HepG2 (cell line): ENCODE measurements at regions not wholly inside any gene's neighbourhood (a gene's known extent, or its start where the extent isn't known, plus 50 kb on each side); places are given as distances from the start of the nearest gene placed in this dataset.

Experiments used
- ATAC-seq: fragments of 200-7000 bp; cut with Tn5 transposase; 3 replicates; pipeline ENCODE4 v1.9.1; 2020; ENCODE audit warnings: mild to moderate bottlenecking, moderate library complexity
- BruUV-seq: library from RNA; stranded (reverse); fragments of 400-500 nt; replicated peaks from 2 replicates; lab custom pipeline; 2021; lab: Mats Ljungman, UMichigan
- CTCF ChIA-PET: fragments of 300-600 bp; formaldehyde crosslinking; extraction: SDS; loops from one replicate; lab custom pipeline; 2021; ENCODE audit warnings: low total read pairs, inconsistent platforms, low intra/inter-chr PET ratio; lab: Yijun Ruan, JAX
- POLR2A ChIA-PET: fragments of 350-600 bp; sonication (Branson Sonifier 250); formaldehyde crosslinking; loops from one replicate; lab custom pipeline; 2020; ENCODE audit warnings: antibody characterized with exemption, inconsistent platforms; lab: Yijun Ruan, JAX
- DNase-seq: peaks from one replicate; pipeline ENCODE4 v3.0.0-alpha.2; 2015; ENCODE audit warnings: low spot score
- FAIRE-seq: peaks from 3 replicates; lab custom pipeline; 2011; peaks lifted over from hg19 to GRCh38; lab: Jason Lieb, UNC
- H2AFZ ChIP-seq: one replicate; pipeline ENCODE4 v1.6.1; 2011; ENCODE audit warnings: low read length, inconsistent platforms
- H3K27ac ChIP-seq: fragments of 300-600 bp; 3 replicates; pipeline ENCODE4 v1.8.0; 2011; ENCODE audit warnings: mixed run types, mild to moderate bottlenecking, mixed read lengths, low read length, inconsistent platforms; ENCODE audit not compliant: insufficient read depth; ENCODE audit errors: extremely low read length
- H3K27me3 ChIP-seq, 2 experiments: fragments of 200-600 bp in 1 of 2; 2 replicates in 1 of 2; 3 replicates in 1 of 2; pipeline versions ENCODE4 v1.6.0 to v1.8.0; 2011; ENCODE audit warnings: low read length in 2 of 2, mild to moderate bottlenecking in 2 of 2, moderate library complexity in 2 of 2, inconsistent platforms in 1 of 2; ENCODE audit not compliant: insufficient read depth in 2 of 2, control insufficient read depth in 1 of 2
- H3K36me3 ChIP-seq, 2 experiments: fragments of 200-600 bp in 1 of 2; replicated peaks in 1 of 2; 2 replicates in 1 of 2; 3 replicates in 1 of 2; pipeline versions ENCODE4 v1.5.1 to v1.8.0; 2011; ENCODE audit warnings: low read length in 2 of 2, inconsistent platforms in 1 of 2; ENCODE audit not compliant: insufficient read depth in 2 of 2, control insufficient read depth in 1 of 2
- H3K4me1 ChIP-seq: 2 replicates; pipeline ENCODE4 v1.5.1; 2012; ENCODE audit warnings: low read length, inconsistent platforms; ENCODE audit not compliant: insufficient read depth
- H3K4me2 ChIP-seq: 2 replicates; pipeline ENCODE4 v1.6.0; 2011; ENCODE audit warnings: low read depth, low read length, inconsistent platforms
- H3K4me3 ChIP-seq, 3 experiments: fragments of 200-600 bp in 1 of 3; sonication (generic), shearing (Covaris generic) in 1 of 3; replicated peaks in 1 of 3; 2 replicates each; pipeline ENCODE4 v1.5.1; 2011 to 2016; ENCODE audit warnings: low read length in 3 of 3, inconsistent platforms in 2 of 3, low read depth in 2 of 3, mild to moderate bottlenecking in 2 of 3, control low read depth in 1 of 3, mixed read lengths in 1 of 3; ENCODE audit not compliant: insufficient read depth in 1 of 3
- H3K79me2 ChIP-seq: one replicate; pipeline ENCODE4 v1.6.1; 2011; ENCODE audit warnings: low read length, inconsistent platforms; ENCODE audit not compliant: insufficient read depth
- H3K9ac ChIP-seq: 2 replicates; pipeline ENCODE4 v1.6.0; 2011; ENCODE audit warnings: mild to moderate bottlenecking, low read depth, low read length, inconsistent platforms; ENCODE audit not compliant: insufficient read depth
- H3K9me3 ChIP-seq: 2 replicates; pipeline ENCODE4 v1.5.1; 2012; ENCODE audit warnings: mild to moderate bottlenecking, low read length
- H4K20me1 ChIP-seq: 2 replicates; pipeline ENCODE4 v1.6.0; 2011; ENCODE audit warnings: inconsistent platforms, mild to moderate bottlenecking, low read length, moderate library complexity; ENCODE audit not compliant: insufficient read depth
- ATAD3A ChIP-seq: sonication (generic); formaldehyde crosslinking; IDR thresholded peaks from 2 replicates; pipeline ENCODE4 v1.4.0; 2020; ENCODE audit warnings: missing genetic modification reagents
- CEBPB ChIP-seq: IDR thresholded peaks from 2 replicates; pipeline ENCODE4 v1.6.1; 2011; ENCODE audit warnings: low read depth, low read length, improper control_type of control experiment, borderline replicate concordance
- FOSL2 ChIP-seq: sonication (generic); formaldehyde crosslinking; IDR thresholded peaks from 2 replicates; pipeline ENCODE4 v1.4.0; 2020; ENCODE audit warnings: missing genetic modification reagents
- ZNF652 ChIP-seq: IDR thresholded peaks from 2 replicates; pipeline ENCODE4 v1.6.1; 2016; ENCODE audit warnings: low read depth, borderline replicate concordance
- WGBS: methylation state at CpG from one replicate; pipeline ENCODE4 v1.1.6; 2017; ENCODE audit warnings: low lambda C conversion rate; 5-methylcytosine and 5-hydroxymethylcytosine counted together
- in situ Hi-C: cut with HindIII; loops from 2 replicates; pipeline ENCODE4 v1.10.0; 2017; ENCODE audit warnings: low pct_unique_long_range_greater_than_20kb; ENCODE audit not compliant: extremely low pct_ligation_motif_present
- intact Hi-C: fragments of 100-400 bp; cut with micrococcal nuclease; formaldehyde crosslinking; loops from one replicate; pipeline ENCODE4 v1.10.0; 2022; ENCODE audit not compliant: unreplicated experiment
- TF ChIP-seq, protein P1 (sequence below): sonication (generic); formaldehyde crosslinking; IDR thresholded peaks from 2 replicates; pipeline ENCODE4 v1.4.0; 2020; ENCODE audit warnings: missing genetic modification reagents
- TF ChIP-seq, protein P2 (sequence below): sonication (generic); formaldehyde crosslinking; IDR thresholded peaks from 2 replicates; pipeline ENCODE4 v1.5.0; 2020; ENCODE audit warnings: mild to moderate bottlenecking, missing genetic modification reagents
- TF ChIP-seq, protein P3 (sequence below): sonication (generic); formaldehyde crosslinking; IDR thresholded peaks from 2 replicates; pipeline ENCODE4 v1.4.0; 2020; ENCODE audit warnings: missing genetic modification reagents, borderline replicate concordance

DNA sequence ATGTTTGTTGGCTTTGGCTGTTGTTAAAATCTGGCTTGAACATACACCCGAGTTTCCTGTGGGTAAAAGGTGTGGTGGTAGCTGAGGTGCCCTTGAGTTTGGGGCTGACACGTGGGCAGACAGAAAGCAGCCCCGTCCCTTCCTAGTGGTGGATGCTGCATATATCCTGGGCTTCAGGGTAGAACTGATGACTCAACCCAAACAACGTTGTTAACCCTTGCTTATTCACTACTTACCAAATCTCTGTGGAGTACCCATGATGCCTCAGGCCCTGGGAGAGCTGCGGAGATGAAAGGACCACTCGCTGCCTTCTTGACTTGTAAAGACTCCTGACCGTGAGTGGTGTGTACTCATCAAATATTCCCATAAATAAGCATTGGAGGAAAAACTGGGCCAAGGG is 245.1 kb downstream of the RAB11FIP2 start:
- DNase-seq = no peak
- Histone ChIP-seq H3K4me2 (no peak overlapping the region), H4K20me1 (no peaks in the 10 kb centered on the region), H3K9me3 (no peaks in the 10 kb centered on the region)
- TF ChIP-seq ZNF652 (CRISPR knock-in tag) = peak; percentile 73; the same call in 1 of the 2 replicates
- TF ChIP-seq, protein P1, sequence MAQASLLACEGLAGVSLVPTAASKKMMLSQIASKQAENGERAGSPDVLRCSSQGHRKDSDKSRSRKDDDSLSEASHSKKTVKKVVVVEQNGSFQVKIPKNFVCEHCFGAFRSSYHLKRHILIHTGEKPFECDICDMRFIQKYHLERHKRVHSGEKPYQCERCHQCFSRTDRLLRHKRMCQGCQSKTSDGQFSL (CRISPR knock-in tag) = no peak
- TF ChIP-seq, protein P2, sequence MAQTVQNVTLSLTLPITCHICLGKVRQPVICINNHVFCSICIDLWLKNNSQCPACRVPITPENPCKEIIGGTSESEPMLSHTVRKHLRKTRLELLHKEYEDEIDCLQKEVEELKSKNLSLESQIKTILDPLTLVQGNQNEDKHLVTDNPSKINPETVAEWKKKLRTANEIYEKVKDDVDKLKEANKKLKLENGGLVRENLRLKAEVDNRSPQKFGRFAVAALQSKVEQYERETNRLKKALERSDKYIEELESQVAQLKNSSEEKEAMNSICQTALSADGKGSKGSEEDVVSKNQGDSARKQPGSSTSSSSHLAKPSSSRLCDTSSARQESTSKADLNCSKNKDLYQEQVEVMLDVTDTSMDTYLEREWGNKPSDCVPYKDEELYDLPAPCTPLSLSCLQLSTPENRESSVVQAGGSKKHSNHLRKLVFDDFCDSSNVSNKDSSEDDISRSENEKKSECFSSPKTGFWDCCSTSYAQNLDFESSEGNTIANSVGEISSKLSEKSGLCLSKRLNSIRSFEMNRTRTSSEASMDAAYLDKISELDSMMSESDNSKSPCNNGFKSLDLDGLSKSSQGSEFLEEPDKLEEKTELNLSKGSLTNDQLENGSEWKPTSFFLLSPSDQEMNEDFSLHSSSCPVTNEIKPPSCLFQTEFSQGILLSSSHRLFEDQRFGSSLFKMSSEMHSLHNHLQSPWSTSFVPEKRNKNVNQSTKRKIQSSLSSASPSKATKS (CRISPR knock-in tag) = no peak
- TF ChIP-seq FOSL2 (CRISPR knock-in tag) = peak; percentile 52
- TF ChIP-seq, all 625 proteins: peak for 2
- Histone ChIP-seq H3K27me3 (peaks cover 0 to 14% of the 10 kb centered on the region in 2 experiments; a peak in 2 of 5 replicates), H3K27ac (no peak overlapping the region), H3K79me2 (no peaks in the 10 kb centered on the region), H2AFZ (no peak overlapping the region), H3K9ac (no peak overlapping the region), H3K36me3 (no peaks in the 10 kb centered on the region), H3K4me3 (no peak overlapping the region), H3K4me1 (no peaks in the 10 kb centered on the region)
- 15% methylated on average over 5 of the region's 7 CpGs for WGBS
- no peak for FAIRE-seq
- intact Hi-C loops (no loop called here), in situ Hi-C loops (no loop called here)
- CTCF ChIA-PET = no interaction called here
- POLR2A ChIA-PET = no interaction called here
- BruUV-seq = no TSS peak
- no peak for ATAC-seq

DNA sequence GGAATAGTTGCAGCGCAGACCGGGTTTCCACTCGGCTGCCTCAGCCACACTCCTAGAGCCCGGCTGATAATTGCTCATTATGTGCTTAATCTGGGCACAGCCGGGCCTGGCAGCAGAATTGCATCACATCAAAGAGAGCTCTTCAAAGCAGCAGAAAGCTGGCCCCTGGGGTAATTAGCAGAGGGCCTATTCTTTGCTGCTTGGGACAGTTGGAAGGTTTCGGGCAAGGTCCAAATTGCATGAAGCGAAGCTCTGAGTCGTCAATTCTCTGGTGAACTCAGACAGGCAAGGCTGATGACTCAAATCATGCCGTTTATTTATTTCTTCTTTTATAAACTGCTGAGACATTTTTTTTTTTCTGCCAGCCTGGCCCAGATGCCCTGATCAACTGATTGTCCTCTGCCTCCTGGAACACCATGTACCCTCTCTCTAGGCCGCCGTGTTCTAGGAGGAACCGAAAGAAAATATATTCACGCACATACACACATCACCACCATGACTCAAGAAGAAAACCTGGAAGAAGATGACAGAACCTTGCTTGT is 242.2 kb downstream of the RAB11FIP2 start:
- H3K27ac ChIP-seq = no peak overlapping the region
- BruUV-seq = no TSS peak
- peak; percentile 30; the same call in 1 of the 3 replicates for ATAC-seq

More for the DNA sequence above, 242.2 kb downstream of the RAB11FIP2 start:
- peaks cover 0 to 4% of the 10 kb centered on the region in 2 experiments; a peak in 2 of 5 replicates for H3K27me3 ChIP-seq
- in situ Hi-C loops (no loop called here), intact Hi-C loops (no loop called here)
- no peak overlapping the region for H3K4me3 ChIP-seq
- ChIA-PET POLR2A (no interaction called here), CTCF (no interaction called here)
- no peaks in the 10 kb centered on the region for H3K79me2 ChIP-seq
- no peaks in the 10 kb centered on the region for H3K36me3 ChIP-seq
- WGBS = 21% methylated on average over 13 of the region's 13 CpGs
- H3K4me2 ChIP-seq = no peak overlapping the region
- no peaks in the 10 kb centered on the region for H3K4me1 ChIP-seq
- no peak overlapping the region for H3K9ac ChIP-seq
- no peak for FAIRE-seq
- DNase-seq = no peak
- no peak for TF ChIP-seq ATAD3A (CRISPR knock-in tag)
- TF ChIP-seq, protein P3, sequence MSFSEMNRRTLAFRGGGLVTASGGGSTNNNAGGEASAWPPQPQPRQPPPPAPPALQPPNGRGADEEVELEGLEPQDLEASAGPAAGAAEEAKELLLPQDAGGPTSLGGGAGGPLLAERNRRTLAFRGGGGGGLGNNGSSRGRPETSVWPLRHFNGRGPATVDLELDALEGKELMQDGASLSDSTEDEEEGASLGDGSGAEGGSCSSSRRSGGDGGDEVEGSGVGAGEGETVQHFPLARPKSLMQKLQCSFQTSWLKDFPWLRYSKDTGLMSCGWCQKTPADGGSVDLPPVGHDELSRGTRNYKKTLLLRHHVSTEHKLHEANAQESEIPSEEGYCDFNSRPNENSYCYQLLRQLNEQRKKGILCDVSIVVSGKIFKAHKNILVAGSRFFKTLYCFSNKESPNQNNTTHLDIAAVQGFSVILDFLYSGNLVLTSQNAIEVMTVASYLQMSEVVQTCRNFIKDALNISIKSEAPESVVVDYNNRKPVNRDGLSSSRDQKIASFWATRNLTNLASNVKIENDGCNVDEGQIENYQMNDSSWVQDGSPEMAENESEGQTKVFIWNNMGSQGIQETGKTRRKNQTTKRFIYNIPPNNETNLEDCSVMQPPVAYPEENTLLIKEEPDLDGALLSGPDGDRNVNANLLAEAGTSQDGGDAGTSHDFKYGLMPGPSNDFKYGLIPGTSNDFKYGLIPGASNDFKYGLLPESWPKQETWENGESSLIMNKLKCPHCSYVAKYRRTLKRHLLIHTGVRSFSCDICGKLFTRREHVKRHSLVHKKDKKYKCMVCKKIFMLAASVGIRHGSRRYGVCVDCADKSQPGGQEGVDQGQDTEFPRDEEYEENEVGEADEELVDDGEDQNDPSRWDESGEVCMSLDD (CRISPR knock-in tag) = no peak
- 0 out of 2 replicates have a peak, but pooled peaks have one; percentile 9 for TF ChIP-seq CEBPB
- H2AFZ ChIP-seq = no peak overlapping the region
- H4K20me1 ChIP-seq = no peaks in the 10 kb centered on the region
- no peaks in the 10 kb centered on the region for H3K9me3 ChIP-seq
